ENCODE measurements at regions not wholly inside any gene's neighbourhood (a gene's known extent, or its start where the extent isn't known, plus 50 kb on each side); places are given as distances from the start of the nearest gene placed in this dataset.
"Not testable (repeated sequence)": the region's sequence is repeated elsewhere in the genome, so short reads cannot be mapped to it uniquely, and the experiment has no call there.

- H3K4me3 ChIP-seq (ENCODE audit: low read depth, low read length): no peak overlapping the region
Measured at GRCh38 chr2:155599834-155600233, 732.7 kb downstream of the NR4A2 start.

GRCh38 chr2:155583674-155584195 is 748.8 kb downstream of the NR4A2 start:
- H3K4me3 ChIP-seq (ENCODE audit: low read depth, low read length): no peak overlapping the region

GRCh38 chr2:155574941-155575340 is 757.6 kb downstream of the NR4A2 start:
- H3K4me3 ChIP-seq (ENCODE audit: low read depth, low read length): no peak overlapping the region

- no peak overlapping the region for H3K4me3 ChIP-seq (ENCODE audit: low read depth, low read length)
Measured at GRCh38 chr2:155547571-155547970, 785.0 kb downstream of the NR4A2 start.

- H3K4me3 ChIP-seq (ENCODE audit: low read depth, low read length): no peak overlapping the region
Measured at GRCh38 chr2:155546721-155547555, 785.6 kb downstream of the NR4A2 start.

- not testable (repeated sequence) for H3K4me3 ChIP-seq (ENCODE audit: low read depth, low read length)
Measured at GRCh38 chr2:155539028-155539427, 793.5 kb downstream of the NR4A2 start.

GRCh38 chr2:155528034-155528433 is 804.5 kb downstream of the NR4A2 start:
- H3K4me3 ChIP-seq (ENCODE audit: low read depth, low read length): no peak overlapping the region

GRCh38 chr2:155525199-155525598 is 807.3 kb downstream of the NR4A2 start:
- no peak overlapping the region for H3K4me3 ChIP-seq (ENCODE audit: low read depth, low read length)

- no peak overlapping the region for H3K4me3 ChIP-seq (ENCODE audit: low read depth, low read length)
Measured at GRCh38 chr2:155519529-155520130, 812.9 kb downstream of the NR4A2 start.

- H3K4me3 ChIP-seq (ENCODE audit: low read depth, low read length): no peak overlapping the region
Measured at GRCh38 chr2:155518094-155518493, 814.4 kb downstream of the NR4A2 start.

- H3K4me3 ChIP-seq (ENCODE audit: low read depth, low read length): no peak overlapping the region
Measured at GRCh38 chr2:155517362-155517761, 815.2 kb downstream of the NR4A2 start.

GRCh38 chr2:155513248-155513647 is 814.8 kb downstream of the KCNJ3 start:
- H3K4me3 ChIP-seq (ENCODE audit: low read depth, low read length): no peak overlapping the region

- no peak overlapping the region for H3K4me3 ChIP-seq (ENCODE audit: low read depth, low read length)
Measured at GRCh38 chr2:155502766-155503165, 804.3 kb downstream of the KCNJ3 start.

GRCh38 chr2:155498106-155498505 is 799.6 kb downstream of the KCNJ3 start:
- no peak overlapping the region for H3K4me3 ChIP-seq (ENCODE audit: low read depth, low read length)

- no peak overlapping the region for H3K4me3 ChIP-seq (ENCODE audit: low read depth, low read length)
Measured at GRCh38 chr2:155494744-155495143, 796.2 kb downstream of the KCNJ3 start.

GRCh38 chr2:155485141-155485842 is 786.8 kb downstream of the KCNJ3 start:
- no peak overlapping the region for H3K4me3 ChIP-seq (ENCODE audit: low read depth, low read length)

GRCh38 chr2:155481141-155481540 is 782.6 kb downstream of the KCNJ3 start:
- H3K4me3 ChIP-seq (ENCODE audit: low read depth, low read length): no peak overlapping the region

GRCh38 chr2:155472018-155472417 is 773.5 kb downstream of the KCNJ3 start:
- H3K4me3 ChIP-seq (ENCODE audit: low read depth, low read length): not testable (repeated sequence)

GRCh38 chr2:155456222-155456621 is 757.7 kb downstream of the KCNJ3 start:
- no peak overlapping the region for H3K4me3 ChIP-seq (ENCODE audit: low read depth, low read length)

- no peak overlapping the region for H3K4me3 ChIP-seq (ENCODE audit: low read depth, low read length)
Measured at GRCh38 chr2:155442755-155443372, 744.4 kb downstream of the KCNJ3 start.

GRCh38 chr2:155442088-155442487 is 743.6 kb downstream of the KCNJ3 start:
- H3K4me3 ChIP-seq (ENCODE audit: low read depth, low read length): no peak overlapping the region

Data from iPS-11a (cell line).